SU-DHL-6 (cell line): ENCODE measurements at regions not wholly inside any gene's neighbourhood (a gene's known extent, or its start where the extent isn't known, plus 50 kb on each side); places are given as distances from the start of the nearest gene placed in this dataset.

Experiments used
- H2AFZ ChIP-seq: fragments of 200-600 bp; sonication (generic); 2 replicates; pipeline ENCODE4 v1.6.1; 2014; ENCODE audit warnings: low read depth, mild to moderate bottlenecking, moderate library complexity, mixed read lengths, antibody characterized with exemption, low read length; ENCODE audit not compliant: severe bottlenecking
- H3F3A ChIP-seq: fragments of 200-600 bp; shearing (Covaris generic); 2 replicates; pipeline ENCODE4 v1.6.0; 2016; ENCODE audit warnings: antibody characterized with exemption, mild to moderate bottlenecking; ENCODE audit not compliant: insufficient read depth
- H3K27ac ChIP-seq: fragments of 200-600 bp; sonication (generic); 2 replicates; pipeline ENCODE4 v1.5.1; 2016; ENCODE audit warnings: low read depth, mild to moderate bottlenecking, low read length, moderate library complexity, mixed read lengths
- H3K27me3 ChIP-seq: fragments of 200-600 bp; sonication (generic), shearing (Covaris generic); 2 replicates; pipeline ENCODE4 v1.6.0; 2014; ENCODE audit warnings: mild to moderate bottlenecking, low read length
- H3K36me3 ChIP-seq: fragments of 200-600 bp; sonication (generic); 2 replicates; pipeline ENCODE4 v1.6.1; 2014; ENCODE audit warnings: mild to moderate bottlenecking, low read length, mixed read lengths
- H3K4me2 ChIP-seq: fragments of 300-600, 200-600 bp; shearing (Covaris generic), sonication (generic); 2 replicates; pipeline ENCODE4 v1.6.0; 2014; ENCODE audit warnings: low read length, low read depth, mild to moderate bottlenecking; ENCODE audit not compliant: poor library complexity, severe bottlenecking
- H3K4me3 ChIP-seq: fragments of 200-600 bp; sonication (generic); 2 replicates; pipeline ENCODE4 v1.5.1; 2014; ENCODE audit warnings: antibody characterized with exemption, low read length, mild to moderate bottlenecking, mixed read lengths; ENCODE audit not compliant: insufficient read depth, poor library complexity, severe bottlenecking
- H3K79me2 ChIP-seq: fragments of 200-600 bp; sonication (generic); 2 replicates; pipeline ENCODE4 v1.6.1; 2014; ENCODE audit warnings: mild to moderate bottlenecking, low read length, moderate library complexity; ENCODE audit not compliant: insufficient read depth
- H3K9ac ChIP-seq: fragments of 200-600 bp; sonication (generic); 2 replicates; pipeline ENCODE4 v1.7.0; 2014; ENCODE audit warnings: mild to moderate bottlenecking, low read length
- H3K9me2 ChIP-seq: fragments of 200-600 bp; sonication (generic); replicated peaks from 2 replicates; pipeline ENCODE4 v1.6.1; 2014; ENCODE audit warnings: low read length; ENCODE audit not compliant: insufficient read depth
- H3K9me3 ChIP-seq: fragments of 200-600 bp; sonication (generic); 2 replicates; pipeline ENCODE4 v1.6.1; 2014; ENCODE audit warnings: low read length, mixed read lengths; ENCODE audit not compliant: insufficient read depth
- H4K20me1 ChIP-seq: fragments of 200-600 bp; sonication (generic); 2 replicates; pipeline ENCODE4 v1.6.1; 2014; ENCODE audit warnings: low read depth, mild to moderate bottlenecking, antibody characterized with exemption, low read length, moderate library complexity, mixed read lengths
- CTCF ChIP-seq: fragments of 200-600 bp; sonication (generic); IDR thresholded peaks from one replicate; pipeline ENCODE4 v1.5.1; 2017; ENCODE audit warnings: antibody characterized with exemption, mild to moderate bottlenecking, low read length, moderate library complexity; ENCODE audit not compliant: insufficient read depth, poor library complexity, severe bottlenecking
- EZH2phosphoT487 ChIP-seq: fragments of 200-600 bp; sonication (generic), shearing (Covaris generic); conservative IDR thresholded peaks from 2 replicates; pipeline ENCODE4 v1.6.1; 2018; ENCODE audit warnings: mild to moderate bottlenecking, antibody characterized with exemption, low read length, moderate library complexity, mixed read lengths

- H3K27me3 ChIP-seq = no peaks in the 10 kb centered on the region
- H3K9ac ChIP-seq = no peak overlapping the region
- no peak for TF ChIP-seq CTCF
- no peak for TF ChIP-seq EZH2phosphoT487
- H2AFZ ChIP-seq = no peak overlapping the region
- no peaks in the 10 kb centered on the region for H3K36me3 ChIP-seq
- H3F3A ChIP-seq = no peaks in the 10 kb centered on the region
- H3K79me2 ChIP-seq = no peaks in the 10 kb centered on the region
- no peak overlapping the region for H3K4me3 ChIP-seq
- H4K20me1 ChIP-seq = no peaks in the 10 kb centered on the region
- no peaks in the 10 kb centered on the region for H3K9me2 ChIP-seq
- no peak overlapping the region for H3K27ac ChIP-seq
- no peak overlapping the region for H3K4me2 ChIP-seq
- H3K9me3 ChIP-seq = no peaks in the 10 kb centered on the region
Measured at GRCh38 chr14:82342596-82342995, 808.9 kb upstream of the SEL1L start.

- TF ChIP-seq EZH2phosphoT487 = no peak
- TF ChIP-seq CTCF = no peak
- no peak overlapping the region for H2AFZ ChIP-seq
- no peaks in the 10 kb centered on the region for H4K20me1 ChIP-seq
- H3K9me3 ChIP-seq = no peaks in the 10 kb centered on the region
- H3K9ac ChIP-seq = no peak overlapping the region
- no peak overlapping the region for H3K27ac ChIP-seq
- no peaks in the 10 kb centered on the region for H3F3A ChIP-seq
- no peaks in the 10 kb centered on the region for H3K9me2 ChIP-seq
- no peak overlapping the region for H3K4me2 ChIP-seq
- H3K27me3 ChIP-seq = no peaks in the 10 kb centered on the region
- no peaks in the 10 kb centered on the region for H3K79me2 ChIP-seq
- H3K4me3 ChIP-seq = no peak overlapping the region
- H3K36me3 ChIP-seq = no peaks in the 10 kb centered on the region
Measured at GRCh38 chr14:82345184-82345583, 811.5 kb upstream of the SEL1L start.

- Histone ChIP-seq H4K20me1 (no peaks in the 10 kb centered on the region), H3K9ac (no peak overlapping the region), H3K4me3 (no peak overlapping the region), H3F3A (no peaks in the 10 kb centered on the region), H2AFZ (no peak overlapping the region), H3K9me3 (no peaks in the 10 kb centered on the region), H3K79me2 (no peaks in the 10 kb centered on the region), H3K36me3 (no peaks in the 10 kb centered on the region), H3K4me2 (no peak overlapping the region), H3K27me3 (no peaks in the 10 kb centered on the region), H3K9me2 (no peaks in the 10 kb centered on the region), H3K27ac (no peak overlapping the region)
- TF ChIP-seq CTCF (no peak), EZH2phosphoT487 (no peak)
Measured at GRCh38 chr14:82354126-82354525, 820.5 kb upstream of the SEL1L start.

GRCh38 chr14:82359201-82359600, 825.5 kb upstream of the SEL1L start:
- Histone ChIP-seq H3K9me3 (no peaks in the 10 kb centered on the region), H3K27ac (no peak overlapping the region), H3K4me2 (no peak overlapping the region), H3K79me2 (no peaks in the 10 kb centered on the region), H2AFZ (no peak overlapping the region), H3K27me3 (no peaks in the 10 kb centered on the region), H4K20me1 (no peaks in the 10 kb centered on the region), H3K9me2 (no peaks in the 10 kb centered on the region), H3K4me3 (no peak overlapping the region), H3K9ac (no peak overlapping the region), H3K36me3 (no peaks in the 10 kb centered on the region), H3F3A (no peaks in the 10 kb centered on the region)
- TF ChIP-seq EZH2phosphoT487 (no peak), CTCF (no peak)
